Middle frontal gyrus (tissue), 1 donor: ENCODE measurements at regions not wholly inside any gene's neighbourhood (a gene's known extent, or its start where the extent isn't known, plus 50 kb on each side); places are given as distances from the start of the nearest gene placed in this dataset.

ENCODE experiments used
- DNase-seq: peaks from one replicate; pipeline ENCODE4 v3.0.0-alpha.2; 2015; ENCODE audit warnings: low spot score; ENCODE audit errors: extremely low spot score

DNA sequence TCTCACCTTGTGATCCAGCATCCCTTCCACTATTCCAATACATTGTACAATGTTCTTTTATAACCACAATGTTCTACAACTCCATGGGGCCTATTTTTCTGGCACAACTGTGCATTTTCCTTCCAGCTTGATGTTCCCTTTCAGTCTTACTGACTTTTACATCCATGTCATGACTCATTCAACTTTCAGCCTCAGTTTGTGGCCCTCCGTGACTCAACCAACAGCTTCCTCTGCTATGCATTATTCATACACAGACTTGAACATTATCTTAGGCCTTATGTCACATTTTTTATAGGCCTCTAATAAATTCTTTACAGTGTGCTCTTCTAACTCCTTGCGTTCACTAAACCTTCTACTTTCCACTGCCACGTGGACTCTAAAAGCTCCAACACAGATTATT lies 119.4 kb upstream of the PRMT6 start:
- DNase-seq: no peak

DNA sequence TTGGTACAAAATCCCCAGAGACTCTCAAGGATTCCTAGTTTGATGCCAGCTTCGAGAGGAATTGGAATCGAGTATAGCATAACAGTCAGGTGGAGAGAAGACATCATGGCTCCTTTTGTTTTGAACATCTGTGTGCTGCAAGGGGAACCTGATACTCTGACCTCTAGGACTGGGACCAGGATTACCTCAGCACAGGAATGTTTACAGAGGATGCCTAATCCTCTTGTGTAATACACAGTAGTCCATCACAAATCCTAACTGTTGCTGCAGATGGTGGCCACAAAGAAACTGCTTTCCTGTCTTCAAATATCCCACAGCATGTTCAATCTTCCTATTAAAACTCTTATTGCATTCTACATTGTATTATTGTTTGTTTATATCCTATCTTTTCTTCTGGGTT lies 111.8 kb upstream of the PRMT6 start:
- DNase-seq: no peak

DNA sequence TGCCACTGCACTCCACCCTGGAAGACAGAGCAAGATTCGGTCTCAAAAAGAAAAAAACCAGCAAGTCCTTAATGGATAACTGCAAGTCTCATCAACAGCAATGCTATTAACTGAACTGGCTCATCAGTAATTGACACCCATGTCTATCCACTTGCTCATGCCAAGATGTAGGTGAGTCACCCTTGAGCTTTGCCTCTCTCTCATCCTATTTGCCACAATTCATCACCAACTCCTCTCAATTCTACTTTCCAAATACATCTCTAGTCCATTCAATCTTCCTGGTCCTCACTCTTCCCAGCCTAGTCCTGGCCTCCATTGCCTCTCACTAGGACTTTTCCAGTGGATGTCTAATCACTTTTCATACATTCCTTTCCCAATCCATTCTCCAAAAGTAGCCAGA lies 103.7 kb upstream of the PRMT6 start:
- DNase-seq: no peak

DNA sequence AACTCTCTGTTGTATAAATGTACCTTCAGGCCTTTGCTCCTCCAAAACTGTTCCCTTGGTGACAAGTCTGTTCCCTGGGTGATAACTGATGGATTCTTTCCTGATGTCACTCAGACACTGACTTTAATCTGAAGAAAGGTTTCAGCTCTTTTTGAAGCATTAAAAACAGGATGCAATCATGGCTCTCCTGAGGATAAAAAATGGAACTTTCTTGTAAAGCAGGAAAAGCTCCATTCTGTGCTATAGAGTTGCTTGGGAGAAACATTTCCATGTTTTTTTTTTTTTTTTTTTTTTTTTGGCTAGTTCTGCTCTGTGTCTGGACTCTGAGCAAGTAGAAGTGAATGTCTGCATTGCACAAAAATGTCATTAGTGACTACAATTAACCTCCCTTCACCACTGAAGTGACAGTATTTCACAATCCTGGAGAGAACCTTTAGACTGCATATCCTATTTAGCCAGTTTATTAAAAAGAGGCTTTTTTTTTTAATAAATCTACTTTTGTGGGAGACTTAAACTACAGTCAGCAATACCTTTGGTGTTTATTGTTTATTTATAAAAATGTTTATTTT lies 101.7 kb upstream of the PRMT6 start:
- DNase-seq: no peak

DNA sequence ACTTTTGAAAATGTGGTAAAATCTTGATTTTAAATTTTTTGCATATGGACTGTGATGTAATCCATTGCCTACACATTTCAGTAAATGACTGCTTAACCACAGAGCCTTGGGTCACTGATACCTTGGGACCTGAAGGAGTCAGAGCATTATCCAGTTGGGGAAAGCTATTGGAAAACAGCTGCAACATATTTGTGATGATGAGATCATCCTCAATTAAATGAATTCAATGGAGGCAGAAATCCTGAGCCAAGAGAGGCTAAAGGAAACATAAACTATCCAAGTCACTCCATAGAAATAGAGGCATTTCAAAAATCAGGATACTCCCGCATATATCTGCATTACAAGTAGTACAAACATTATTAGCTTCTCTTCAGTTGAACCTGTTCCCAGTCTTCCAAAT lies 99.8 kb upstream of the PRMT6 start:
- DNase-seq: no peak

DNA sequence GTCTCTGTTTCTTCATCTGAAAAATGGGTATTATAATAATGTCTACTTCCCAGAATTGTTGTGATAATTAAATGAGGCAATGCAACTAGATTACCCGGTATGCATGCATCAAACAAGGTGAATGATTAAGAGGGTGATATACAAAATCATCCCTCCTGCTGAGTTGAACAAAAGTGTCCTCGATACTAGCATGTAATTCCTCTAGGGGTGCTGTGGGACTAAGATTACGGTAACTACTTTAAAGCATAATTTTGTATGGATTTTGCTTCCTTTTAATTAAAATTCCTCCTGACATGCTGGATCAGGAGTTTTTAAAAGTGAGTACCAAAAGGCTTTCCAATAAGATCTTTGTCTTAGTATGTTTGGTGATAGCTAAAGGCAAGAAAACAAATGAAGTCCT lies 98.7 kb upstream of the PRMT6 start:
- no peak for DNase-seq

DNA sequence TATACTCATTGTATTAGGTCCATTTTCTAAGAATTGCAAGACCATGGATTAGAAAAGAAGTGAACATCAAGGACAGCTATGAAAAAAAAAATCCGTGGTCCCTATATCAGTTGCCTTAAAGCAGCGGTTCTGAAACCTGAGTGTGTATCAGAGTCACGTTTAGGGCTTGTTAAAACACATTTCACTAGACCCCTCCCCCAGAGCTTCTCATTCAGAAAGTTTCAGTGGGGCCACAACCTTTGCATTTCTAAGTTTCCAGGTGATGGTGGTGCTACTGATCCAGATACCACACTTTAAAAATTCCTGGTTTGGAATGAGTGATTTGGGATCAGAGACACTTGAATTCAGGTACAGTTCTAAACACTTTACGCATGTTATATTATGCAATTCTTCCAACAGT lies 96.1 kb upstream of the PRMT6 start:
- no peak for DNase-seq

DNA sequence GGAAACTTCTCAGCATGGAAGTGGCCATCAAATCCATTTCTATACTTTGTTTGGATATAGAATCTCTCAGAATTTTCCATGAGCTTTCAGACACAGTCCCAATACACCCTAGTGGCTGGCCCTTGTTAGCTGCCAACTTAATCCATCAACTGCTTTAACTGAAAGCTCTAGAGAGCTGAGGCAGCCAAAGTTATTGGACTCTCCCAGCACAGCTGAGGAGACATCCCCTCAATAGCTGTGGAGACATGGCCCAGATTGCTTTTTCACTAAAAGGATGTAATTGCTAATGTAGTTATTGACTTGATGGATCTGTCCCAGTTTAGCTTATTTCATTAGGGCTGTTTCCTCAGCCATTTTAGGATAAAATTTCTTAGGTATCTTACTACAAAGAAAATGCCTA lies 94.8 kb upstream of the PRMT6 start:
- no peak for DNase-seq

DNA sequence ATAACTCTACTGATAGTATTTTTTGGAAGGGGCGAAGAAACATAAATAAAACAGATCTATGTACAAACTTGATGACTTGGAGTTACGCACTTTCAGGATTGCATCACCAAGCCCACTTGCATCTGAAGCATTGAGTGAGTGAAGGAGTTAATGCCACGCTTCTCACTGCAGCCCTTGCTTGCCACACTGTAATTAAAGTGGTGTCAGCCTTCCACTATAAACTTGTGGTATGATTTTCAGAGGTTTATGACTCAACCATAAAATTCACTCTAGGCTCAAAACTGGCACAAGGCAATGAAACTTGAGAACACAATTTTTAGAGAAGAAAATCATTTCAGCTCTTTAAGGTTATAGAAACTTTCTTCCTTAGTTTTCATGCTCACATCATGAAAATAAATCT lies 93.9 kb upstream of the PRMT6 start:
- no peak for DNase-seq

DNA sequence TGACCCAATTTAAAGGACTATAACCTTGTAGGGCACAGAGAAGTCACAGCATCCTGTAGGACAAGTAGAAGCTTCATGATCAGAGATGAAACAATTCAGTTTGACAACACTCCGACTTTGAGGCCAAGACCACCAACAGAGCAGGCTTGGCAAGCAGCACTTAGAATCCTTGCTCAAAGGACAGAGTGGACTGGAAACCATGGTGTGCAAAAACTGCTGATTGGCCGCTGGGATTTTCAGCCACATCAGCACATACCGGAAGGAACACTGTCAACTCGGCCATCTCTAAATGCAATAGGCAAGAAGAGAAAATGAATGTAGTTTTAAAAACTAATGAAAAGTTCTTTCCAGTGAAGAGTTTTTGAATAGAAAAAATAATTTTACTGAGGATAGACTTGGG lies 92.0 kb upstream of the PRMT6 start:
- no peak for DNase-seq

DNA sequence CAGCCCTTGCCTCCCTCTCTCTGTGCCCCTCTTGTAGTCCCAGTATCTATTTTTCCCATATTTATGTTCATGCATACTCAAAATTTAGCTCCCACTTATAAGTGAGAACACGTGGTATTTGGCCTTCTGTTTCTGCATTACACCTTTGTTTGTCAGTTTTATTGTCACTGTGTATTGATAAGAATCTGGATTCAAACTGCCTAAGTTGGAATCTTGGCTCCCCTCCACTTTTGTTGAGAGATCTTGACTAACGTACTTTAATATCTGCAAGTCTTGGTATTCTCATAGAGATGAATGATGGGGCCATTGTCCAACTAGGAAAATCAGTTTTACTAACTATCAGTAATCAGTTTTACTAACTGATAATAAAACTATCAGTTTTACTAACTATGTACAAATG lies 87.8 kb upstream of the PRMT6 start:
- DNase-seq: no peak

DNA sequence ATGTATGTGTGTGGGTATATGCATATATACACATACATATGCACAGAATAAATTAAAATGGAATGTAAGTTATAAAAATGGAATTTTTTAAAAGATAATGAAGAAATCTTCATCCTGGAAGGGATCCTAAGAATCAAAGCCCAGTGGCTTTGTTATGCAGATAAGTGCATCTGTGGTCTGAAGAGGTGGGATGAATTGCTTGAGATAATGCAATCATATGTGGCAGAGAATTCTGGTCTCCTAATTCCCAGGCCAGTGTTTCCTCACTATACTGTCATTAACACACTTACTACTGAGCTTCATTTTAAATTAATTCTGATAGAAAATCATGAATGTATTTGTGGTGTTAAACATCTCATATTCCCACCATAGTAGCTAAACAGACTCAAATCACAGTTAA lies 86.7 kb upstream of the PRMT6 start:
- no peak for DNase-seq

DNA sequence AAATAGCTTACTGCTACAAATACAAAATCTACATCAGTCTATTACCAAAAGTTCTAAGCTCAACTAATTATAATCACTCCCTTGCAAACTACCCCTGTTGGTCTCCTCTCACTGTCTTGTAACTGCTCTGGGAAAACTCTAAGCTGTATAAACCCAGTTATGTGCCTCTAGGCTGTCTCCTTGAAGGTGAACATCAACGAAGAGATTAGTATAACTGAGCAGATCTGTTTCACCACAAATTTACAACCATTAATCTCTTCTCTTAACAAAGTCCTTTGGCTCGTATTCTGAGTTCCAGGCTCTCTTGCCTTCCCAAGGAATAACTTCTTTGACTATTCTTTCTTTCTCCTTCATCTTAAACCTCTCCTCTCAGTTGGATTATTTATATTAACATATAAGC lies 84.4 kb upstream of the PRMT6 start:
- DNase-seq: no peak

DNA sequence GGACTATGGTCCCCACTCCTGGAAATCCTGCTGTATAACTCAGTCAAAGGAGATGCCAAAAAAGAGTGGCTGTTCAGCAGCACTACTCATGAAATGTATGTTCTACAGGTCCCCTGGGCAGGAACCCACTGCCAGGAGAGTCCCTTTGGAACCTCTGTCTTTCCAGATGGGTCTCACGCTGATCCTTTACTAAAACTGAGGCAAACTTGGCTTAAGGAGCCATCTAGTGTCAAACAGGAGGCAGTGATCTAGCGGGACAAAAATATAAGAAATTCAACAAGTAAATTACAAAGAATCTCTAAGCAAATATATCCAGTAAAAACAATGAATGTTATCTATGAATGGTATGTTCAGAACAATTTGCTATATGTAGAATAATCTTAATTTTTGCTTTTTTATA lies 80.5 kb upstream of the PRMT6 start:
- no peak for DNase-seq

DNA sequence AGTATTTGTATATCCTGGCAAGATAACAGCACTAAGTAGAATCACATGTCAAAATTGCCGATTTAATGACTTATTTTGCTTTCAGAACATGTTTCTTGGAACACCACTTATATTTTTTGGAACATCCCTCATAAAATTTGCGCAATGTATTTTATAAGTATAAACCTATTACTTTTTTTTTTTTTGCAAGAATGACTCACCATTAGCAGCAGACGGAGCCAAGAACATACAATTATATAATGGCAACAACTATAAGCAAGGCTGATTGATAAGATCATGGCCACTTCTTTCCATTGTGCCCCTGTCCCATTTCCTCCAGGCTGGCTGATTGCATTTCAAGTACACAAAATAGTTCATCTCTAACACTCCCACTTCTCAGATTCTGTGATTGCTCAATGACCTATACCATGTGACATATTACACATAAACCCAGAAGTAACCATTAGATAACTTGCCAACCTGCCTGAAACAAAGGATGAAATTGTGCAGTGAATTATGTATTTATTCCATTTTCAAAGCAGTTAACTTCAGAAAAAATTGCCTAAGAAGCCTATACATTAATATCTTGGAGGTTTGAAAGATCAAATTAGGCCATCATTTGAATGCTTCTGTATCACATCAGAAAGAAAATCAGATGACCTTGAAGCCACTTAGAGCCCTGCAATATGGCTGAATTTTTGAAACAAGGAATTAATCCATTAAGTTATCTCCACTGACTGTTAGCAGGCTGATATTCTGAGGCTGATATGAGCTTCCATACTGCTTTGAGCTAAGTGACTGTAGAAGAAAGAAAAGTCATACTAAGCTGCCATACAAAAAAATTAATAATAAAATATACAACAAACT lies 77.8 kb upstream of the PRMT6 start:
- no peak for DNase-seq

DNA sequence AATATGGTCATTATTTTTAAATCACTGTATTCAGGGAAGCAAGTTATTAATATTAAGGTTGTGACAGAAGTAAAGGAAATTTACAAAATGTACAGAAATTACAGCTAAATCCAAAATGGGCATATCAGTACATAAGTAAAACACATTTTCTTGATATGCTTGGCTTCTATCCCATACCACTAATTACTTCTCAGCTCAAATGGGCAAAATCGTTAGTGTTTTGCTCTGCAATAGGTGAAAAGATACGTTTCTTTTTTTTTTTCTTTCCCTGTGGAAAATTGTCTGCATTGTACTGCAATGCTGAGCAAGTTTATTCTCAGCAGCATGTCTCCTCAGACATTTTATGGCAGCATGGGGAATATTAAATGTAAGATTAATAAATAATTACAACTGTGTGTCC lies 77.1 kb upstream of the PRMT6 start:
- DNase-seq: no peak

DNA sequence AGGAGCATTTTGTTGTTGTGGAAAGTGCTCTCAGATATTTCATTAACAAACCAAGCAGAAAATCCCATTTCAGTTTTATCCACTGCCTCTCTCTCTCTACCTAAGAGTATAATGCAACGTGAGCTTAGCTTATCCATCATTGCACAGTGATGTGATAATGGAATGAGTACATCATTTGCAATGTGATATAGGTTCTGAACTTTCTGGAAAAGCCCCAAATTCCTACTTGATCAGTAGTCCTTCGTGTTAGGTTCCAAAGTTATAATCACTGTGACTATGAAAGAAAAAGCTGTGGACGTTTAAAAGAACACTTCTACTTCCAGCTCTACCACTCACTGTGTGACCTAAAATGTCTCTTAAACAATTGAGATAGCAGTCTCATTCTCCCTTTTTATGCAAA lies 76.4 kb upstream of the PRMT6 start:
- no peak for DNase-seq

DNA sequence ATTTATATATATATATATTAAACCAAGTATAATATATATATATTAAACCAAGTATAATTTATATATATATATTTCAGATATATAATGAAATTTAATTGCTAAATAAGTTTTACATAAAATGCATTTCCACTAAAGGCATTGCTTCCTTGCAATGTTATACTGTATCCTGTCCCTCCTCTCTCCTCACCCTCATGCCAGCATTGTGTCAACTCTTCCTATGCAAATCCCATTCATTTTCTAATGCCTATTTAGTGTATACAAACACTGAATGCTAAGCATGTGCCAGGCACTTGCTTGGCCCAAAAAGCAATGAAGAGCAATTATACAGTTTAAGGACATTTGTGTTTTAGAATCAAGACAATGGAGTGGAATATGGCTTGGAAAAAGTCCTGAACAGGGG lies 71.7 kb upstream of the PRMT6 start:
- DNase-seq: no peak

DNA sequence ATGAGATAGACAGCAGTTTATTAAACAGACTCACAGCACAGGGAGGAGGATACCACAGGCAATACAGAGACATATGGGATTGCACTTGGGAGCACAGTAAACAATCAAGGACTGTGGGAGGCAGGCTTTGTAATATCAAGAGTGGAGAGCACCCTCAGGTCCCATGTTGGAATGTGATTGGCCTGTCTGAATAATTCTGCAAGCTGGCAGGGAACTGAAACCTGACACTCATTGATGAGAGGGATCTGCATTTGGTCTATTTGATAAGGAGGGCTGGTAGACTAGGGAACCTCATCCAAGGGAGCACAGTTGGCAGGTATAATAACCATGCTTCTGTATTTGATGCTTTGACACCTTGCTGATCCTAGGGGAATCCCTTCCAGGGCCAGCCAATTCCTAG lies 69.9 kb upstream of the PRMT6 start:
- DNase-seq: no peak

DNA sequence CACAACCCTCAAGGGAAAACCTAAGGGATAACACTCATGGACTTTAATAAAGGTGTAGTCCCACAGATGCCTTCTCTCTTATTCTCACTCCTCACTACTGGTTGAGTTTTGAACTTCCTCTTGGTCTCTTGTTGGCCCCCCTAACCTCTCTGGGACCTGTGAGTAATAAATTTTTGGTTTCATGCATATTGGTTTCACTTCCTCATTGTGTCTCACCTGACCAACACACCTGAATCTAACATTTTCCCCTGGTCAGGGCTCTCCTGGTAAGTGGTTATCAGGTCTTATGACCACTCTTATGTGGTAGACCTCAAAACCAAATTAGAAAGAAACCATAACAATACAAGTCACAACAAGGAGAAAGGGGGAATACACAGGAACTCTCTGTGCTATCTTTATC lies 60.5 kb upstream of the PRMT6 start:
- no peak for DNase-seq

DNA sequence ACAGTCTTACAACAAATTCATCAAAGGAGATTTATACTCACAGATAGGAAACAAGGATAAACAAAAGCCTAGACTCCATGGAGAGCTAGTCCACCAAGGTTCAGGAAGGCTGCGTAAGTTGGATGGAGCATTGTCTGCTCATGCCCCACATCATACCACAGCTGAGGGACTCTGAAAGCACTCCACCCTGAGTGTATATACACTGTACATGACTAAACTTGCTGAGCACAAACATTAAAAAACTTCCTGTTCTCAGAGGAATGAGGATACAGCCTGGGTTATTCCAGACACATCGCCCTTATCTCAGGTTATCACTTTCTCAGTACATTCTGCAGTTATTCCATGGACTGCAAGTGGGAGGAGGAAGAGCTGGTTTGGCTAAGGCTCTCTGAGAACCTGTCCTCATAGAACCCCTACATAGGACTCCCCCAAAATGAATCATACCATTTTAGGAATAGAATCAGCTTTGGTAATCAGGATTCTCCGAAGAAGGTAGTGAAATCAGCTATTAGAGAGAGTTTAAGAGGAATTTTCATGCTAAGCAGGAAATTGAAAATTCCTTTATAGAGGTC lies 58.0 kb upstream of the PRMT6 start:
- no peak for DNase-seq

DNA sequence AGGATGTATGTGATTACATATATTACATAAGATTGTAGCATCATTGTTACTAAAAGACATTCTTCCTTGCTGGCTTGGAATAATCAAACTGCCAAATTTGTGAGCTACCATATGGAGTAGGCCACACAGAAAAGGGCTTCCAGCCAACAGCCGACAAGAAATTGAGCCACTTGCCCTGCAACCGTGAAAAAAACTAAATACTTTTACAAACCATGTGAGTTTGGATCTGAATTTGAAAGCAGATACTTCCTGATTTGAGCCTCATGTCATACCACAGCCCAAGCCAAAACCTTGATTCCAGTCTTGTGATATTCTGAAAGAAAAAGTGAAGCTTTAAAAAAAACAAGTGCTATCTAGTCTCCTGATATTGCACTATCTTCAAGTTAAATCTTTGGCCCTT lies 55.6 kb upstream of the PRMT6 start:
- no peak for DNase-seq

DNA sequence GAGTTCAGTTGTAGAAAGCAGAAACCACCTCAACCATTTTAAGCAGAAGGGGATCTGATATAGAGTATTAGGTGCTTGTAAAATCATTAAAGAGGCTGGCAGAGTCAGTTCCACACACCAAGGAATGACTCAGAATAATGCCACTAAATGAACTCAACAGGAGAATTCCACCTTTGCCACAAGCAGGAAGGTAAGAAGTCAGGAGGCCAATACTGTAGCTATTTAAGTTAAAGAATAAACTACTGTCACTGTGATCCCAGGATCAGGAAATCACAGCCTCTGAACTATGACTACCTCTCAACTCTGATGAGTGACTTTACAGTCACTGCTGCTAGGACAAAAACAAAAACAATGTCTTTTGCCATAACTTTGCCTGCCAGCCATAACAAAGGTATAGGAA lies 52.5 kb upstream of the PRMT6 start:
- DNase-seq: no peak
